HS-27A (cell line): ENCODE measurements at regions not wholly inside any gene's neighbourhood (a gene's known extent, or its start where the extent isn't known, plus 50 kb on each side); places are given as distances from the start of the nearest gene placed in this dataset.
A peak's percentile ranks its signal among the peaks of the same experiment; 100 is the strongest.

Experiments used
- DNase-seq: peaks from one replicate; pipeline ENCODE4 v3.0.0-alpha.2; 2012; ENCODE audit warnings: low read depth, missing footprints

GRCh38 chr2:147648471-147648870 is 196.4 kb upstream of the ACVR2A start:
- no peak for DNase-seq

DNA sequence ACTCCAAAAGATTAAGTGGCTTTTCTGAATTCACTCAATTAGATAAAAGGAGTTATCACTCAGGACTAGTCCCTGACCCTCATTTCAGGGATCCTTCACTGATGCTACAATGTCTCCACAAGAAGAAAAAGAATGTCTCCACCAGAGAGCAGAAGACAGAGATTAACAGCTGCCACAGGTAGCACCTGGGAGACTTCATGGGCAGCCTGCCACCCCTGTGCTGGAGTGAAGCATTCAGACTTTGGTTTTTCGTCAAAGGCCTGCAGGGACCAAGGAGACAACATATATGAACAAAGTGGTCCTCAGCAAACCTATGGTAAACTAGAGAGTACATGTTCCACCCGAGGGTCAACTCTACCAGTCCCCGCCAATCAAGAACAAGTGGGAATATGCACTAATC is 197.0 kb upstream of the ACVR2A start:
- no peak for DNase-seq

DNA sequence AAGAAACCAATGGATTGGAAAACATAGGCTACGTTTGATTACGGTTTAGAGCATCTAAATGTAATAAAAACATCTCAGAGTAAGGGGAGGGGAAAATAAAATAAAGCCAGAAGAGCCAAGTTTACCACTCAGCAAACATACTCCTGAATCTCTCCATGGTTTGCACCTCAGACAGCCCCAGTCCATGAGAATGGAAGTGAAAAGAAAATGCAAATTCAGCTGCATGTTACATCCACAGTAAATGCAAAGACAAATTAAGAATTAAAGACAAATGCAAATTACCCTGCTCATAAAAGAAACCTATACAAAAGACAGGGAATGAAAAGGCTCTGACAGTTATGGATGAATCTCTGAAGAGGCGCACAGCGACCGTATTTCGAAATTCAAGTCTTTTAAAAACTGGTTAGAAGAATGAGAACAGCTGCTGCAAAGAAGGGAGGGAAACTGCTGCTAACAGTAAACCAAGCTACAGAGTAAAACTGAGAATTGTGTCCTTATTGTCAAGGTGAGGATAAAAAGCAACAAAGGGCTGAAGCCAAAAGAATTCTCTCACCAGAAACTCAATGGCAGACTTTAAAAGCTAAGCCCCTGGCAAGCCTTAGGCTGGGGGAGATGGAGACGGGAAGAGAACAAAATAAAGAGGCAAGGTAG is 197.9 kb upstream of the ACVR2A start:
- no peak for DNase-seq

DNA sequence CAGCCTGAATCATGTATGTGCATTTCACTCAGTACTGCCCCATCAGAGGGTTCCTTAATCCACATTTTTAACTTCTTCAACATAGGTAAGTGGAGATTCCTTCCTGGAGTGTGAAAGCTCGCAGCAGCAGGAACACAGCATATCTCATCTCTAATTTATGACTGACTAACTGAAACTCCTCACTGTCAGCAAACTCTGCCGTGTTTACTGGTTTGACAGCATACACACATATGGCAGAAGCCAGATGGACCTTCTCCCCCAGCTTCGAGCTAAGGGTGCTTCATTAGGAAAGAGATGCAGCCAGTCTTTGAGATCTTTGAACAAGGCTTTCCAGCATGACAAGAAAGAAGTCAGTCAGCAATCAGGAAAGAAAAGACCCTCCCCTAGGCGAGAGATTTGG is 200.3 kb upstream of the ACVR2A start:
- DNase-seq: no peak

- no peak for DNase-seq
Observed at GRCh38 chr2:147642765-147643164, 202.1 kb upstream of the ACVR2A start.

- no peak for DNase-seq
Observed at GRCh38 chr2:147641651-147642050, 203.2 kb upstream of the ACVR2A start.

GRCh38 chr2:147639891-147640290 is 204.9 kb upstream of the ACVR2A start:
- no peak for DNase-seq

DNA sequence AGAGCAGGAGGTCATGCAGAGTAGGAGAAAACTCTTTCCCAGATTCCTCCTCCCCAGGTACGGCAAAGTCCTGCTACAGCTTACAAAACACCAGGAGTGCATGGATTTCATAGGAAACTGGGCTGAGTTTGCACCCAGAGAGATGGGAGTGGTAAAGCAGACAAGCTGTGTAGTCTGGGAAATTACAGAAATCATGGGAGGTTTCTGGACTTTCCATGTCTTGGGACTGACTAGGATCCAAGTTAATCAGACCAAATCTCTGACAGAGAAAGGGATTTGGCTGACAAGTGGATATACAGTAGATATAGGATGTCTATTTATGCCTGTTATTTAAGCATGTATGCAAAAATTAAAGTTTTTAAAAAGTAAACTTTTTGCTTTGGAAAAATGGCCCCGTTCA is 205.4 kb upstream of the ACVR2A start:
- DNase-seq: no peak

DNA sequence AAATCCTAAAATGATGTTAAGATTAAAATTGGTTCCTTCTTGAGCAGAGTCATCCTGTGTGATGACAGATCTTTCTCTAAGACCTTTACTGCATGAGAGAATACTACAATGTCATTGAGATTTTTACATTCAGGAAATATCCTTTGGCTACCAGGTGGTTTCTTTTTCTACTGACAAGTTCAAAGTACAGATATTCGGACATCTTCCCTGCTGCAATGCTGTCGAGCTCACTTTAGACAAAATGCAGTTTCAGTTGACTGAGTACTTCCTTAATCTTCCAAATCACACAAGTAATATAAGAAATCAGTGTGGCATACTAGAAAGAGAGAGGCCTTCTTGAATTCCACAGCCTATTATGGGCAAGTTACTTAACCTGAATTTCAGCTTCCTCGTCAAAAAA is 207.9 kb upstream of the ACVR2A start:
- DNase-seq: no peak

DNA sequence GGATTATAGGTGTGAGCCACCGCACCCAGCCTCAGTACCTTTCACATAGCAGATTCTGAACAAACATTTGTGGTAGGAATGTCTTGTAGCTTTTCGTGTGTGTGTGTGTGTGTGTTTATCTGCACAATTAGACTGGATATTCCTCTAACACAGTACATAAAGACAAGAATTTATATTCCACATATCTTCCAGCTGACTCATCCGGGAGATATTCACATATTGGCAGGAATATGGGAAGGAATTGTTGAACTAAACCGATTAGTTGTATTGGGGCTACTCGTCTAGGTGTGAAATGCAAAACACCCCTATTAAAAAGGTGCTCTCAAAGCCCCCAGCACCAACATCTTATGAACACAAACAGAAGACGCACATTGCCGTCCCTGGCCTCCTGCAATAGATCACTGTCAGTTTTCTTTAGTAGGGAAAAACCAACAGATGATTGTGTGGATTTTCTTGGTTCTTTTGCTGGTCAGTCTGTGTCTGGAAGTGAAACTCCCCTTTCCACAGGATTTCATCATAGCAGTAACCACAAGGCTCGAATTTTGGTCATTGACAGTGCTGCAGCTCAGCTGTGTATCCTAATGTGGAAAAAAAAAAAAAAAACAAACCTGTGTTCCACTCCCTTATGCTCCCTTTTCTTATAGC is 208.5 kb upstream of the ACVR2A start:
- DNase-seq: peak; percentile 78

DNA sequence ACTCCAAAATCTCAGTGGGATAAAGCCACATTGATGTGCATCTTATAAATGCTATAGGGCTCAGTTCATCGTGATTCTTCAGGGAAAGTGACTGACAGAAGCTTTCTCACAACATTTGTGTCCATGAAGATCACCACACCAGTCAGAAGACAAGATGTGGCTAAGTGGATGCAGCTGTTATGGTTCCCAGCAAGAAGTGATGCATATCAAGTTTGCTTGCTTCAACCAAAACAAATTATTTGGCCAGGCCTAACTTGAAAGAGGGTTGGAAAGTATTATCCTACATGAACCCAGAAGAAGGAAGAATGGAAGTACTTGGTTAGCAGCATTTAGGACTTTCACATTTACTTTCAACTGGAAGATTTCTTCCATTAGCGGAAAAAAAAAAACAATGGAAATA is 210.0 kb upstream of the ACVR2A start:
- DNase-seq: no peak

DNA sequence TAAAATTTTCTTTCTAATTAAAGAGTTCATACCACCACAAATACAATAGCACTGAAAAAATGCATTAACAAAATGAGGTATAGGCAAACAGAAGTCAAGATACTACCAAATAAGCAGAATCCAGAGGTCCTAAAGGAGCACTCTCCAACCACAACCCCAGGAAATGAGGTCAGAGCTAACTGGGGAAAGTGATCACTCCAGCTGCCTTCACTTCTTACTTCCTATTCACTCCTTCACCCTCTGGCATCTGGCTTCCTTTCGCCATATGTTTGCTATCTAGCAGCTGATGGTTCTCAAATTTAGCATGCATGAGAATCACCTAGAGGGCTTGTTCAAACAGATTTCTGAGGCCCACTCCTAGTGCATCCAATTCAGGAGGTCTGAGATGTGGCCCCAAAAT is 212.6 kb upstream of the ACVR2A start:
- no peak for DNase-seq

DNA sequence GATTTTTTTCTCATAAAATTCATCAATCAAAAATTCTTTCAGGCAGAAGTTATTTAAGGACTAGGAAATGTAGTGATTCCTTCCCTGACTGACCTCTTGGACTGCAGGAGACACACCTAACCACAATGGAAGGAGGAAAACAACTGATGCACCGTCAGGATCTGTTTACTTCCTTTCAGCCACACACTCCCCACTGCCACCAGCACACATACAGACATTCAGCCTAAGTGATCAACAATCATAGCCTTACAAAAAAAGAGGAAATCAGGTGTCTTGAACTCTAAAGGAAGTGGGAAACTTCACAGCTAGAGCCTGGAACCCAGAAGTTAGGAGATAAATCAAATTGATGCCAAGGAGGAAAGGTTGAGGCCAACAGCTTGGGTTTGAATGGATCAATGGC is 213.5 kb upstream of the ACVR2A start:
- no peak for DNase-seq

- DNase-seq: no peak
Observed at GRCh38 chr2:147630585-147630984, 214.2 kb upstream of the ACVR2A start.

GRCh38 chr2:147628971-147629421 is 215.8 kb upstream of the ACVR2A start:
- DNase-seq: peak; percentile 5

- no peak for DNase-seq
Observed at GRCh38 chr2:147623328-147623727, 221.5 kb upstream of the ACVR2A start.

DNA sequence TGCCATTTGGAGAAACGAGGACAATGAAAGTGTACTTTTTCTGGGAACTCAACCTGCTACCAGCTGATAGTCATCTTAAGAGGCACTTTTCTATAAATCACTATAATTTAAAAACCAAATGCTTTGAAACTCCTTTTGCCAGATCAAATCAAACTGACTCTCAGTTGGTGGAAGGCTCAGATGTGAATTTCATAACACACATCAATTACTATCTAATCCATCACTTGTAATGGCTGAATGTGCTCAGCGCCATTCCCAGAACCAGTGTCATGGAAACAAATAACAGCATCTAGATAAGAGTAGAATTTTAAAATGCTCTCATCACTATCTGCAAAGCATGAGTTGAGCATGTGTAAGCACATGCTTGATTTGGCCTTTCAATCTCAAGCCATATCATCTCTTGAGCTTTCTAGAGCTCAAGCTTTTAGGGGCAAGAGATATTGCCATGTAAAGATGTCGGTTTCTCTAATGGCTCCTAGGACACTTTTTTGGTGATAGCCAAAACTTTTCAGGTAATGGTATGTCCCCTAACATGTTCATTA is 223.1 kb upstream of the ACVR2A start:
- DNase-seq: no peak

DNA sequence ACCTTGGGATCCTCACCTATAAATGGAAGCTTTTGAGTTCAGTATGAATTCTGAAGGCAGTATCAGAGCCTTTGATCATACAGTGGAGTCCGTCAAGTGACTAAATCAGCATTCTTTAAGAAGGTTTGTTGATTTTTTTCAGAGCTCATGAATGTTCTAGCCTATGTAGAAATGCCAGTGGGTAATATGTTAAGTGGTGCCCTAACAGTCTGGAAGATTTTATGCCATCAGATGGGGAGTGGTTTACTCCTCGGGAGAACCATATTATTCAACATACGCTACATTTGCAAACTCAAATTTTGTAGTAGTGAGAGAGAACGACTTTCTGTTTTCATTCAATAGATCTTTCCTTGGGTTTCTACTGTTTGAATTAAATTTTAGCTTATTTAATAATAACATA is 225.0 kb upstream of the ACVR2A start:
- no peak for DNase-seq

- DNase-seq: no peak
Observed at GRCh38 chr2:147615726-147616125, 229.1 kb upstream of the ACVR2A start.

DNA sequence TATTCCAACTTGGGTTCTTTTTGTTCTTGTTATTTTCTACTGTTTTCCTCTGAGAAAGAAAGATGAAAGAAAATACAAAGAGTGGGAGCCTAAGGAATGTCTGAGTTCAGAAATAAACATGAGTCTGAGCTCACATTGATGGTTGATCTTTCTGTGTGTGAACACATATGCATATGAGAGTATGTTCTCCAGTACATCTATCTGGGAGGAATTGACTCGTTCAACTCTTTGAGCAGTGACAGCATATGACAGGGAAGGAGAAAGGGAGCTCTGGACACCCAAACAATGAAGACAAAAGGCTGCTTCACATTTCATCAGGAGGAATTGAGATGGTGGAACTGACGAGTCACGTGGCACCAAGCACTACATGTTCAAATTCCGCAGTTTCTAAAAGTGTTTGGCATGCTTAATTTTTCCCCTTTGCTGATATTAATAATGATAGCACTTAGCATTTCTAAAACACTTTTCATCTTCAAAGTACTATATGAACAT is 229.8 kb upstream of the ACVR2A start:
- DNase-seq: no peak

DNA sequence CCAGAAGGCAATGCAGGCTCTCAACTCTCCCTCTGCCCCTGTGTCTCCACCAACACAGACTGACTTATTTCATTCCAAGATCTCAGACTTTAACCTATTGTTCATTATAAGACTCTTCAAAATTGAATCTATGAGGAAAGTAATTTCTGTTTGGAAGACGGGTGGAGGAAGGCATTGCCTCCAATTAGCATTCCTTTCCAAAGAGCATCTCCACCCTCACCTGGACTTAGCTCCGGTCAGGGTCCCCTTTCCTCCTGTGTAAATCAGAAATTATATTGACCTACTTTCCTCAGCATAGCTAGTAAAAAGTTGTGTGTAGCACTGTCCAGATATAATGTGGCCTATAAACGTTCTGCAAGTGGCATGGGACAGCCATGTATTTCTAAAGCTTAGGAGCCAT is 230.4 kb upstream of the ACVR2A start:
- no peak for DNase-seq

GRCh38 chr2:147610496-147611040 is 234.3 kb upstream of the ACVR2A start:
- no peak for DNase-seq

- no peak for DNase-seq
Observed at GRCh38 chr2:147609301-147609700, 235.5 kb upstream of the ACVR2A start.
